ENCODE measurements at regions not wholly inside any gene's neighbourhood (a gene's known extent, or its start where the extent isn't known, plus 50 kb on each side); places are given as distances from the start of the nearest gene placed in this dataset.
"Not testable (repeated sequence)": the region's sequence is repeated elsewhere in the genome, so short reads cannot be mapped to it uniquely, and the experiment has no call there.

DNA sequence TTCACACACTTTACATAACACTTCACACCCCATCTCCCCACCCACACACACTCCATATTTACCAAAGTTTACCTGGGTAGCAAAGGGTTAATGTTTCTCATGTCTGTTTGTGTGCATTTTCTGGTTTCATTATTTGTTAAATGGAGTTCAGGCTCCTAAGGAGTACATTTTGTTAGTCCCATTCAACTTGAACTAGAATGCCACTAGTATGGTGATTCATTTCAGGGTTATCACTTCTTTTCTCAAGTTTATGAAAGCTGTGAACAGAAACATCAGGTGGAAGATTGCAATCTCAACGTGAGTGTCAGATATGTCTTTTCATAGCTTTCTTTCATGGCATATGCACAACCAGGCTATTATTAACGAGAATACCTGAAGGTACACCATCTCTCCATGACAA, 1027.5 kb downstream of the GATA3 start:
- no peak for FAIRE-seq

DNA sequence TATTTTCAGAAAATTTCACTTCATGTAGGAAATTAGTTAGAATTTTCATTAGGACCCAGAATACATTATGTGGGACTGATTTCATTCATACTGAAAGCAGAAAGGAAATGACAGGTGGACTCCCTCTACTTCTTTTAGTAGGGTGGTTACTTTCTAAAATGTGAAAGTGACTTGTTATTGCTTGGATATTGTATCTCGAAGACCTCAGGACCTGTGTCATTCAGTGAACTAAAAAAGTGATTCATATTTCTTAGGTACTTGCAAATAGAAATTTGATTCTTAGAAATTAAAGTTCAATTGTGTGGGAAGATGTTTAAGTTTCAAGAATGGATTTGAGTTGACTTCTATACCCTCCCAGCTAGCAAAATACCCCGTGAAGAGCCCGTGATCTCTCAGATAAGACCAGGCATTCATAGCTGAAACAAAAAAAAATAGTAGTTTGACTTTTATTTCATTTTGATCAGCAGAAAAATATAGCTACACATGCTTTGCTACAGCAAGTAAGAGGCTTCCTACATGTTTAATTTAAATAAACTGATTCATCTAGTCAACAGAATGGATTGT, 1037.1 kb downstream of the GATA3 start:
- no peak for FAIRE-seq

DNA sequence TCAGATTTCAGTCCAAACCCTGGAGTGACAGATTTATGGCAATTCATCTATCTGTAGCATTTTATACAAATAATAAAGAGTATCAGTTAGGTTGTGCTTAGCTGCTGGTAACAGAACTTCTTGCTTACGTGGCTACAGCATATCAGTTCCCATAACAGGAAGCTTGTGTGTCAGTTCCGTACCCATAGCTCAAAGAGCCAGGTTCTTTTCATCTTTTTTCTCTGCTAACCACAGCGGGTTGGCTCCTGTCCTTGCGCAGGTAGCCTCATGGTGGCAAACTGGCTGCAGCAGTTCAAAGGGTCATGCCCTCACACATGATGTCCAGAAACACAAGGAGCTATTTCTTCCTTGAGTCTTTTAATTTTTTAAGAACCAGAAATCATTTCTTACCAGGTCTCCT, 1041.8 kb downstream of the GATA3 start:
- FAIRE-seq = no peak

DNA sequence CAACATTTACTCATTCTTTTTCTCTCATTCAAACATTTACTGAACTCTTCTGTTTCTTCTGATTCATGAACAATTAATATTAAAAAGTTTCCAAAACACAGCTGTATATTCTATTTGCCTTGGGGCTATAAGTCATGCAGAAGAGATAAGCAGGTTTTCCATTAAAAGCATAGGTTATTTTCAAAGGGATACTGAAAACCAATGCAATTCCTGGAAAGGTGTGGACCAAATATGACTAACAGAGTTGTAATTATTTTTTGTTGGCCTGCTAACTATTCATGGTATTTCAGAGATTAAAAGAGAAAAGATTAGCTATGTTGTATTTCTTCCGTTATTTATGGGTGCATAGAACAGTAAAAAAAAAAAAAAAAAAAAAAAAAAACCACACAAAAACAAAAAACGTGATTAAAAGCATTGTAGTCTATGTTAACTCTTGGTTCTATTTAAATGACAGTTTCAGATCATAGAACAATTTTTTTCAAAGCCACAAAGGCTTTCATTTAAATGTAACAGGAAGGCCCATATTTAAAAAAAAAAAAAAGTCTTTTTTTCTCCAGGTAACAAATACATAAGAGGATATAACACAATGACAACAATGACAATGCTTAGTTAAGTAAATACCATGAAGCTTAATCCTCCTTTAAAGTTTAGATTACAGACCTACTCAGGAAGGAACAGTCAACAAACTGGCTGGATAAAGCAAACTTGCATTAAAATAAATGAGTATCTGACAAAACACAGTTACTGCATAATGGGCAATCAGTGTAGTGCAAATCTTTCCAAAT, 1042.9 kb downstream of the GATA3 start:
- FAIRE-seq = peak; percentile 56

DNA sequence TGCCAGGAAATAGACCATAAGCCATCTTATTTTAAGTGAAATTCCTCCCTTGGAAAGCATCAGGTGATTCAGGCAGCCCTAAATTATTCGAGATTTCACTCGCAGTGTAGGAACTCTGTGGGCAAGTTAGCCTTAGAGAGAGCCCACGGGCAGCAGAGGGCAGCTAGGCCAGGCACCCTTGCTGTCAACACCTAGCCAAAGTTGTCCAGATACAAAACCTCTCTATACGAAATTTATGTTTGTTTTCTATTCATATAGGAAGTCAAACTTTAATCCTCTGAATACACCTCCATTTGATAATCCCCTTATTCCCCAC, 1043.5 kb downstream of the GATA3 start:
- no peak for FAIRE-seq

DNA sequence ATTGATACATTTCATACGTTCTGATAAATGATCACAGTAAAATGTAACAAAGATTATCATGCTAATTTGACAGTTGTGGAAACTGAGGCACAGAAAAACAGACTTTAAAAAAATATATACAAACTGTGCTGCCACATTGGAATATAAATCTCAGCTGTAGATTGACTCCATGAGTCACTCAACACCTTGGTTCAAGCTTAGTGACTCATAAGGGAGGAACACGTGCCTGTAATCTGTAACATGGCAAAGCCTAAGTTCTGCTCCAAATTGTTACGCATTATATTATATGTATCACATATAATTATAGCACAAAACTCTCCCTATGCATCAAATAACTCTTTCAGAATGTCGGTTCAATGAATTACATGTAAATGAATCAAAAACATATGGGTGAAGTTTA, 1047.5 kb downstream of the GATA3 start:
- no peak for FAIRE-seq

DNA sequence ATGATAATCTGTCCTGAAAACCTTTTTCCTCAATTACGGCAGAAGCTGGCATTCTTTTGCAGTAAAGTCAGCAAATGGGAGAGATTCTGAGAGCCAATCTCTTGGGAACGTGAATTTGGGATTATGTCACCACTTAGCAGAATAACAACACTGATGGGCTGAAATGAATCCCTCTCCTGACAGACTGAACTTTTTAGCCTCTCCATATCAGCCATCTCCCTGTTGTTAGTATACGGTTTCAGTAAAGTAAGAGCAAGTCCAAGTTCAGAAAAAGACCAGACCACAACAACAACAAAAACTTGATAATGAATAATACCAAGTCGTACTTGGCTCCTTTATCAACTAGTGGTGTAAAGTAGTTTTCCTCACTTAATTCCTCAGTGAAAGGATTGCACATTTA, 1048.8 kb downstream of the GATA3 start:
- no peak for FAIRE-seq

DNA sequence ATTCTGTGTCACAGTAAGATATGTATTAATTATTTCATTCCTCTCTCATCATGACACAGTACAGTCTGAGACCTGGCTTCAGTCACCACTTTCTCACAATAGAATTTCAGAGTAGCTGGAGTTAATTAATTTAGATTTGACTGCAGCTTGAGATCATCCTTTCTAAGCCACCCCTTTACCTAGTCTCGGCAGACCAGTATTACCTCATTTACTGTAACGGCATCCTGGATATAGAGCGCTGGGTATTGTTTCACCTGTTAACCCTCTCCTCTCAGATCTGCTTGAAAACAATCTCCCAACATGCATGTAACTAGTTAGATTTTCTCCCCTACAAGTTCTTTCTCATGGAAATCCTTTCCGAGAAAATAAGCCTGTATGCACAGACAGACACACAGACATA, 1057.5 kb downstream of the GATA3 start:
- no peak for FAIRE-seq

DNA sequence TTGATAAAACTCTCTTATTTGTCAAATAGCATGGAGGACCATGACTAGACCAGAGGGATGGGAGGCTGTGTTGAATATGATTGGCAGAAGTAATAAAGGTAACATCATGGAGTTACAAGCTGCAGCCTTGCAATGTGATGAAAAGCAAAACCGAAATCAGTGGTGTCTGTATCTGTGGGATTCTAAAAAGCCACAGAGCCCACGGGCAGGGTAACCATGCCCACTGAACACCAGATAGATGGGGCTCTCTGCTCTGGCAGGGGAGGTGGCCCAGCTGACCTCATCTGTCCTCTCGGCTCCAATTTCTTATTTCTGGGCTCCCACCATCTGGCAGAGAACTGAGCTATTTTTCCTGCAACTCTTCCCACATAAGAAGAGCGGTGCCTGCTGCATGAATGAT, 1072.2 kb downstream of the GATA3 start:
- FAIRE-seq = no peak

DNA sequence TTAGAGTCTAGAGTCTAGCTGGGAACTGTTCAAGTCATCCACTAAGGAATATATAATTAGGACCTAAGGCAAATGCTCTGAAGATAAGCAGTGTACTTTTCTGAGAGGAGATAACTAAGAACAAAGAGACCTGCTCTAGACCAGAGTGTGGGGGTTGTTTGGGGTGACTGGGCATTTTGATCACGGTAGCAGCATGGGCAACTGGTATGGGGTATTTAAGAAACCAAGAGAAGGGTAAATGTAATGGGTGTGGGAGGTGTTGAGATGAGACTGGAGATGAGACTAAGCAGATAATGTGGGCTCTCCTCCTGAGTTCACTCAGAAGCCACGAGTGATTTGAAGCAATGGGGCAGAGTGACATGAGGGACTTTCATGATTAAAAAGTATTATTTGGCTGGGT, 1082.9 kb downstream of the GATA3 start:
- no peak for FAIRE-seq

DNA sequence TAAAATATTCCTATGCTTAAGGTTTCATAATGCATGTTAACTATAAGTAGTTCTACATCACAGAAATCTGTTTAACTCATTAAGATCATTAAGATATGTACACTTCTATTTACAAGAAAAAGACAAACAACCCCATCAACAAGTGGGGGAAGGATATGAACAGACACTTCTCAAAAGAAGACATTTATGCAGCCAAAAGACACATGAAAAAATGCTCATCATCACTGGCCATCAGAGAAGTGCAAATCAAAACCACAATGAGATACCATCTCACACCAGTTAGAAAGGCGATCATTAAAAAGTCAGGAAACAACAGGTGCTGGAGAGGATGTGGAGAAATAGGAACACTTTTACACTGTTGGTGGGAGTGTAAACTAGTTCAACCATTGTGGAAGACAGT, 1084.3 kb downstream of the GATA3 start:
- FAIRE-seq = not testable (repeated sequence)

DNA sequence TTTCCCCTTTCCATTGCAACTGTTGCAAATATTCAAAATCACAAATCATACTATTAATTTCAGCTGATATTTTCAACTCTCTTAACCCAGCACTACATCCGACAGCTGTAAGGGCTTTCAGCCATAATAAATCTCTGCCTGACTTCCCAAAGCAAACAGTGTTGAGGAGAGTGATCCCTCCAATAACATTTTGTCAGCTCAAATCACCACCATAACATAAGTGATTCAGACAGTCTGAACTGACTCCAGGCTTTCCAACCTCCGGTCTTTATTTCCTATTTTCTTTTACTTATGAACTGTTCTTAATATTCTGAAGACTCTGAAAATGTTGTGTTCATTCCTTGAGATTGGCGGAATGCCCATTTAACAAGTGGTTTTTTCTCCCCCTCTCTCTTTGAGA, 1085.9 kb downstream of the GATA3 start:
- peak; percentile 76 for FAIRE-seq

DNA sequence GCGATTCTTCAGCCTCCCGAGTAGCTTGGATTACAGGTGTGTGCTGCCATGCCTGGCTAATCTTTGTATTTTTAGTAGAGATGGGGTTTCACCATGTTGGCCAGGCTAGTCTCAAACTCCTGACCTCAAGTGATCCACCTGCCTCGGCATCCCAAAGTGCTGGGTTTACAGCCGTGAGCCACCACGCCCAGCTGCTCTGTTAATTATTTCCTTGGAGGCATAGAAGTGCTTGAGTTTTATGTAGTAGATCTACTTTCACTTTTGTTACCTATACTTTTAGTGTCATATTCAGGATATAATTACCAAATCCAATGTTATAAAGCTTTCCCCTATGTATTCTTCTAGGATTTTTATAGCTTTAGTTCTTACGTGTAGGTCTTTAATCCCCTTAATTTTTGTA, 1093.0 kb downstream of the GATA3 start:
- FAIRE-seq = no peak

DNA sequence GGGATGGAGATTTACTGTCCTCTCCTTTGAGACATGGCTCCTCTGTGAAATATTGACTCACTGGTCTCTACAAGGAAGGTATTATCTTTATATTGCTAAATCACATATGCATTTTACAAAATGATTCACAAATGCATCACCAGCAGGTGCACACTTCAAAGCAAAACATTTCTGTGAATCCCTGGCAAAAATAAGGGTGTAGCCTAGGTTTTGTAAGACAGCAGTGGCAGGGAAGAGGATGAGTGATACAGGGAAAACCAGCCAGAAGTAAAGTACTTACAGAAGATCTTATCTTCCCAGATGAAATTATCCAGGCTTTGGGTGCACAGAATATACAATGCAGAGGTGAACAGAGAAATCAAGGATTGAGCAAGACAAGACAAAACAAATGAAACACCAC, 1094.6 kb downstream of the GATA3 start:
- no peak for FAIRE-seq

DNA sequence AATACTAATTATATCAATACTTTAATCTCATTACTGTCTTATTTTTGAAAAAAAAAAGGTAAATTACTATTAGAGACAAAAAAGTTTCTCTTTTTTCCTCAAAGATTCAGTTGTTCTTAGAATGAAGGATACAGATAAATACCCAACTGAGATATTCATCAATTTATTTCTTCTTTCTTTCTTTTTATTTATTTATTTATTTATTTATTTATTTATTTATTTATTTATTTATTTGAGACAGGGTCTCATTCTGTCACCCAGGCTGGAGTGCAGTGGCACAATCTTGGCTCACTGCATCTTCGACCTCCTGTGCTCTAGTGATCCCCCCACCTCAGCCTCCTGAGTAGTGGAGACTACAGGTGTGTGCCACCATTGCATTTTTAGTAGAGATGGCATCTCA, 1098.6 kb downstream of the GATA3 start:
- not testable (repeated sequence) for FAIRE-seq

DNA sequence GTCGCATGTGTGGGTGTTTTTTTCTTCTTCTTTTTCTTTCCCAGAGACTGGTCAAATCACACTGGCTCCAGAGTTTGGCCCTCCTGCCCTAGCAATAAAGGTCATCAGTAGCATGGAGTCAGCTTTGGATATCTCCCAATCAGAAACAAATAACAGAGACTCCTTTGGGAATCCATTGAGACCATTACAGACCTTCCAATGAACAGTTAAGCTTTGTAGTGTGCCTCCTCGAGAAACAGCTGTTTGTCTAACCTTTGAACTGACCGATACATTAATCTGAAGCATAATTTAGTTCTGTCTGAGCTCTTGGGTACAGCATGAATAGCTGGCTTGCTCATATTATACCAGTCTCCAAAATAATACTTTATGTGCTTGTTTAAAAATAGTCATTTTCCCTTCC, 1103.2 kb downstream of the GATA3 start:
- no peak for FAIRE-seq

DNA sequence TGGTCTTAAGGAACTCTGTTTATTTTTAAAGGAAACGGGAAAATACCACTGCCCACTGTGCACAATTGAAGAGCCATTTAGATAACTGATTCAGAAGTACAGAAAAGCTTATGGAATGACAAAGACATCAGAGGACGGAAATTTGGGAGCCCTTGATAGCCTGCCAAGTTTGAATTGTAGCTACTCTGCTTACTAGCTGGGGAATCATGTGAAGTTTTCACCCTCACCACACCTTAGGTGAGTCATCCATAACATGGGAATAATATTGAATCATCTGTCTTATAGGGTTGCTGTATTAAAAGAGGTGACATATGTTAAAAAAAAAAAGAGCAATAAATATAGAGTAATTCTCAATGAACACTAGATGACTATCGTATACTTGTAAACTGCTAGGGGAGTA, 1104.2 kb downstream of the GATA3 start:
- no peak for FAIRE-seq

DNA sequence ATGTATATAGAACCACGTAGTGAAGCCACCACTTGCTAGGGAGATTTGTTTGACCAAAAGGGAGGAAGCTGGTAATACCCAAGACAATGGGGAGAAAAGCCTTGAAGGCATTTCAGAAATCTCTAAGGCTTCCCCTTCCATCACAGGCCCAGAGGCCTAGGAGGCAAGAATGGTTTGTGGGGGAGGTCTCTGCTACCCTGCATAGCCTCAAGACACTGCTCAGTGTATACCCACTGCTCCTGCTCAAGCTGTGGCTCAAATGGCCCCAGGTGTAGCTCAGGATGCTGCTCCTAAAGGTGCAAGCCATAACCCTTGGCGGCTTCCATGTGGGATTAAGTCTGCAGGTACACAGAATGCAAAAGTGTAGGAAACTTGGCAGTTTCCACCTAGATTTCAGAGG, 1105.8 kb downstream of the GATA3 start:
- FAIRE-seq = no peak

DNA sequence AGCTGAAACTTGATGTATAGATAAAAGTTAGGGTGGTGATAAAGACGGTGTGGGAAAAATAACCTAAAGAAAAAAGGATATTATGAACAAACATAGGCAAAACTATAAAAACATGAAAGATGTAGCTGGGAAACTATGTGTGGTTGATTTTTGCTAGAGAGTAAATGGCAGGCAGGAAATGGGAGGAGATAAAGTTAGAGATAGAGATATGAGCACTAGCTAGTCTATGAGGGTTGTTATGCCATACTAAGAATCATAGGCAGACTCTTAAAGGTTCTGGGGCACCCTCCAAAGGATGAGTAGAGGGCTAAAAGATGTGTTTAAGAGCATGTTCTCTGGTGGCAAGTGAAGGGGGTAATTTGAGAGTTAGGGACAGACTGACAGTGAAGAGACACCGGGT, 1109.2 kb downstream of the GATA3 start:
- FAIRE-seq = no peak

DNA sequence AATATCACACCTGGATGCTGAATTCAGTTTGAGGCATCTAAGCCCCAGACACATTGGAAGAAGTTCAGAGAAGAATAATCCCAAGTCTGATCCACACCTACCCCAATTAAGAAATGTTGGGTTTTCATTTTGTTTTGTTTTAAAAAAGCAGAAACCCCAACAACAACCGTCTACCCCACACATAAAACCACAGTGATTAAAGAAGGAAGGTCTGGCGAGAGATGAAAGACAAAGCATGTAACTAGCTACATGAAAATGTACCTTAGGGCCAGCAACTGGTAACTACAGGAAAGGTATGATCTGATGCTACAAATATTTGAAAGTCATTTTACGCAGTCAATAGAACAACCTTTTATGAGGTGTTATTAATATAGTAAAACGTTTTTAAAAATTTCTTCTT, 1112.3 kb downstream of the GATA3 start:
- FAIRE-seq = no peak

DNA sequence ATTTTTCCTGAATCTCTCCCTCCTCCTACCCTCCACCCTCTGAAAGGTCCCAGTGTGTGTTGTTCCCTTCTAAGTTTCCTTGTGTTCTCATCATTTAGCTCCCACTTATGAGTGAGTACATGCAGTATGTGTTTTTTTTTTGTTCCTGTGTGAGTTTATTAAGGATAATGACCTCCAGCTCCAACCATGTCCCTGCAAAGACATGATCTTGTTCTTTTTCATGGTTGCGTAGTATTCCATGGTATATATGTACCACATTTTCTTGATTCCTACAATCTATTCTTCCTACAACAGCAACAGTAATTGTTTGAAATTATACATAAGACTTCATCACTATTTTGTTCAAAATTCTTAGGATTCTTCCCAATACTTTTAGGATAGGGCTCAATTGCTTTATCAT, 1117.8 kb downstream of the GATA3 start:
- FAIRE-seq = no peak

DNA sequence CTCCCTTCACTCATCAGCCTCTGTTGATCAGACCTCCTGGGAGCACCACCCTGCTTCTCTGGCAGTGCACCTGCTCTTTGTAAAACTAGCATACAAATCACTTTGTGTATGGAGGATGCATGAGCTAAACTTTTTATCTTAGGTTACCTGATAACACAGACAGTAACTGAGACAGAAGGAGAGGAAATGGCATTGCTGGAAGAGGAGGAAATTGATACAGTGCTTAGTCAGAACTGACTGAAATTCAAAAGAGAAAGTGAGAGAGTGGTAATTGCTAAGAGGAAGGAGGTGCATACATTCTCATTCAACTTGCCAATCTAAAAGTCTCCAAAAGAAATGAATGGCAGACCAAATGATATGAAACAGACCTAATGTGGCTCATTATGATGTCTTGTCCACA, 1120.7 kb downstream of the GATA3 start:
- FAIRE-seq = no peak

DNA sequence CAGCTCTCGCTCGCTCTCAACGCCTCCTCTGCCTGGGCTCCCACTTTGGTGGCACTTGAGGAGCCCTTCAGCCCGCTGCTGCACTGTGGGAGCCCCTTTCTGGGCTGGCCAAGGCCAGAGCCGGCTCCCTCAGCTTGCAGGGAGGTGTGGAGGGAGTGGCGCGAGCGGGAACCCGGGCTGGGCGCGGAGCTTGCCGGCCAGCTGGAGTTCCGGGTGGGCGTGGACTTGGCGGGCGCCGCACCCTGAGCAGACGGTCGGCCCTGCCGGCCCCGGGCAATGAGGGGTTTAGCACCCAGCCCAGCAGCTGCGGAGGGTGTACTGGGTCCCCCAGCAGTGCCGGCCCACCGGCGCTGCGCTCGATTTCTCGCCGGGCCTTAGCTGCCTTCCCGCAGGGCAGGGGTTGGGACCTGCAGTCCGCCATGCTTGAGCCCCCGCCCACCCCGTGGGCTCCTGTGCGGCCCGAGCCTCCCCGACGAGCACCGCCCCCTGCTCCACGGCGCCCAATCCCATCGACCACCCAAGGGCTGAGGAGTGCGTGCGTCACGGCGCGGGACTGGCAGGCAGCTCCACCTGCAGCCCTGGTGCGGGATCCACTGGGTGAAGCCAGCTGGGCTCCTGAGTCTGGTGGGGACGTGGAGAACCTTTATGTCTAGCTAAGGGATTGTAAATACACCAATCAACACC, 1128.9 kb downstream of the GATA3 start:
- not testable (repeated sequence) for FAIRE-seq

DNA sequence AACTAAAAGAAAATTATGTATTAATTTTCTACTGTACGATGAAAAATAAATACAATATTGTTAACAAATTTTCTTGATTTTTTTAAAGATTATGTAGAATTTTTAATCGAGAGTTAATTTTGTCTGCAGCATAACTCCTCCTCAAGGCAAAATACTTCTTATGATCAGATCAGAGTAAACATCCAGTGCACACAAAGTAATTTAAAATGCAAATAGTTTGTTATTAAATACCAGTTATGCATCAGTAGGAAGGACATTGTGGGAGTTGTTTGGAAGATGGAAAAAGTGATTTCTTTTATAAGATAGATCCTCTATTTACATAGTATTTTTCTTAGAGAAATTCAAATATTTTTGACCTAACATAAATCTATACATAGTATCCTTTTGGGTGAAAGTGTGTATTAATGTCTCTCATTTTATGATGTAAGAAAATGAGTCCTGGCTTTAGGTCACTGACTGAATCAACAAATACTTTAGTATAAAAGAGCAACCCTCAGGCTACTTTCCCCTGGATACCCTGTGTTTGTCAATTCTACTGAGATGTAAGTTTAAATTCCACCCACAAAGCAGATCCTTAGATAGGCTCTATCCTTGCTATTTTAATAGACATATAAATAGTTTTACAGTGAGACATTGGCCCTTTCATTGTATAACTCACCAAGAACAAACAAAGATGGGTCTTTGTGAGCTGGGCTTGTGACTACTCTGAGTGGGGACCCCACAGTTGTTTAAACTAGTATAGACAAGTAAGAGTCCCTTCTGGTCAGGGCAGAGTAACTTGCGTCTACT, 1133.7 kb downstream of the GATA3 start:
- FAIRE-seq = peak; percentile 51
